ENCODE measurements at regions not wholly inside any gene's neighbourhood (a gene's known extent, or its start where the extent isn't known, plus 50 kb on each side); places are given as distances from the start of the nearest gene placed in this dataset.

- no peak for TF ChIP-seq CTCF (conservative IDR thresholded peaks at IDR 0.05; ENCODE audit: low read depth, low read length)
- TF ChIP-seq EZH2 (IDR thresholded peaks at IDR 0.05; ENCODE audit: borderline replicate concordance, low read depth, low read length, poor library complexity, severe bottlenecking) = no peak
Measured at GRCh38 chr1:168875831-168876230, 146.8 kb upstream of the DPT start.
